HCT116 (cell line): ENCODE measurements at regions not wholly inside any gene's neighbourhood (a gene's known extent, or its start where the extent isn't known, plus 50 kb on each side); places are given as distances from the start of the nearest gene placed in this dataset.

Experiments
- CBX3 ChIP-seq: IDR thresholded peaks from 2 replicates; pipeline ENCODE4 v1.6.1; 2012; ENCODE audit warnings: low read depth
- CTCF ChIP-seq, 3 experiments: fragments of 200-600 bp in 1 of 3; sonication (generic) in 1 of 3; IDR thresholded peaks in 2 of 3; conservative IDR thresholded peaks in 1 of 3; 2 replicates each; pipeline ENCODE4 v1.5.1; 2012 to 2017; ENCODE audit warnings: low read depth in 2 of 3, low read length in 2 of 3, antibody characterized with exemption in 1 of 3, borderline replicate concordance in 1 of 3, control low read depth in 1 of 3, mild to moderate bottlenecking in 1 of 3, mixed read lengths in 1 of 3, mixed run types in 1 of 3, moderate library complexity in 1 of 3; ENCODE audit not compliant: insufficient read depth in 1 of 3
- ELF1 ChIP-seq: IDR thresholded peaks from 2 replicates; pipeline ENCODE4 v1.6.1; 2012; ENCODE audit warnings: low read depth, borderline replicate concordance
- EZH2 ChIP-seq: fragments of 200-600 bp; sonication (generic); IDR thresholded peaks from 2 replicates; pipeline ENCODE4 v1.6.1; 2017; ENCODE audit warnings: antibody characterized with exemption, mixed run types
- POLR2A ChIP-seq: IDR thresholded peaks from 2 replicates; pipeline ENCODE4 v1.7.0; 2011; ENCODE audit warnings: borderline replicate concordance; ENCODE audit not compliant: insufficient read depth, insufficient read length; ENCODE audit errors: extremely low read depth
- REST ChIP-seq: IDR thresholded peaks from 2 replicates; pipeline ENCODE4 v1.6.1; 2012; ENCODE audit warnings: low read depth
- SP1 ChIP-seq: IDR thresholded peaks from 2 replicates; pipeline ENCODE4 v1.6.1; 2012; ENCODE audit warnings: low read depth
- ZFX ChIP-seq: fragments of 450-650 bp; IDR thresholded peaks from 2 replicates; pipeline ENCODE4 v1.6.1; 2017
- ZNF274 ChIP-seq: fragments of 200-500 bp; sonication (Bioruptor generic); IDR thresholded peaks from 2 replicates; pipeline ENCODE4 v1.6.1; 2014; ENCODE audit warnings: mild to moderate bottlenecking, low read depth, low read length, inconsistent platforms

- TF ChIP-seq POLR2A (no peak), SP1 (no peak), EZH2 (no peak), CTCF (IDR thresholded peaks at IDR 0.05 in 2 of 3, conservative IDR thresholded peaks at IDR 0.05 in 1 of 3; ENCODE audit: borderline replicate concordance in 1 of 3, insufficient read depth in 1 of 3, low read depth in 2 of 3, low read length in 2 of 3) (no peak), ZFX (no peak), REST (no peak), ZNF274 (no peak), CBX3 (no peak), ELF1 (no peak)
Measured at GRCh38 chr9:115668521-115668920, 485.1 kb upstream of the PAPPA start.
